ENCODE measurements at regions not wholly inside any gene's neighbourhood (a gene's known extent, or its start where the extent isn't known, plus 50 kb on each side); places are given as distances from the start of the nearest gene placed in this dataset.

GRCh38 chr17:69735285-69735684 lies 320.8 kb downstream of the MAP2K6 start:
- TF ChIP-seq CTCF (IDR thresholded peaks at IDR 0.05) (no peak), YY1 (IDR thresholded peaks at IDR 0.05; ENCODE audit: low read depth) (no peak), RFX5 (IDR thresholded peaks at IDR 0.05; ENCODE audit: low read length) (no peak), SIN3A (IDR thresholded peaks at IDR 0.05; ENCODE audit: borderline replicate concordance, low read depth, low read length) (no peak), NFIC (IDR thresholded peaks at IDR 0.05; ENCODE audit: borderline replicate concordance) (no peak)

Measured in SK-N-SH (cell line).